HCT116 (cell line): ENCODE measurements at regions not wholly inside any gene's neighbourhood (a gene's known extent, or its start where the extent isn't known, plus 50 kb on each side); places are given as distances from the start of the nearest gene placed in this dataset.

Experiments
- ATAC-seq: fragments of 200-7000 bp; cut with Tn5 transposase; 2 replicates; pipeline ENCODE4 v1.9.1; 2020; ENCODE audit warnings: mild to moderate bottlenecking, moderate library complexity
- BruUV-seq: library from RNA; stranded (reverse); fragments of 400-500 nt; replicated peaks from 2 replicates; lab custom pipeline; 2021; lab: Mats Ljungman, UMichigan
- CTCF ChIA-PET: fragments of 300-600 bp; sonication (Branson Sonifier 250); formaldehyde crosslinking; loops from one replicate; lab custom pipeline; 2021; ENCODE audit warnings: antibody characterized with exemption; lab: Charles Lee
- POLR2A ChIA-PET: fragments of 300-600, 350-600 bp; sonication (Branson Sonifier 250); formaldehyde crosslinking; loops from one replicate; lab custom pipeline; 2021; ENCODE audit warnings: antibody characterized with exemption; lab: Charles Lee
- RAD21 ChIA-PET, 2 experiments: fragments of 300-600 bp; sonication (Branson Sonifier 250); formaldehyde crosslinking; loops; one replicate each; lab custom pipeline; 2023; ENCODE audit warnings: low total read pairs in 2 of 2; ENCODE audit not compliant: uncharacterized antibody in 2 of 2, unreplicated experiment in 2 of 2, low non-redundant PET in 1 of 2; lab: Charles Lee
- DNase-seq: peaks from one replicate; pipeline ENCODE4 v3.0.0-alpha.2; 2010; ENCODE audit warnings: low read depth, low spot score
- H2AFZ ChIP-seq: fragments of 200-600 bp; shearing (Covaris generic), sonication (generic); 2 replicates; pipeline ENCODE4 v1.6.1; 2017; ENCODE audit warnings: low read depth, mixed run types, mixed read lengths, antibody characterized with exemption, low read length; ENCODE audit not compliant: poor library complexity, severe bottlenecking
- H3K27ac ChIP-seq: 2 replicates; pipeline ENCODE4 v1.5.1; 2012; ENCODE audit warnings: low read depth, low read length
- H3K27me3 ChIP-seq: fragments of 200-600 bp; sonication (generic); 2 replicates; pipeline ENCODE4 v1.6.1; 2016; ENCODE audit warnings: mixed run types, low read length, mixed read lengths; ENCODE audit not compliant: insufficient read depth
- H3K36me3 ChIP-seq, 2 experiments: fragments of 200-500 bp in 1 of 2; fragments of 200-600 bp in 1 of 2; sonication (Bioruptor generic) in 1 of 2; sonication (generic) in 1 of 2; 2 replicates each; pipeline versions ENCODE4 v1.5.1 to v1.6.1; 2014 to 2016; ENCODE audit warnings: low read length in 2 of 2, inconsistent platforms in 1 of 2, mixed read lengths in 1 of 2, mixed run types in 1 of 2; ENCODE audit not compliant: insufficient read depth in 2 of 2, control insufficient read depth in 1 of 2
- H3K4me1 ChIP-seq, 2 experiments: fragments of 200-600 bp in 1 of 2; sonication (generic) in 1 of 2; 2 replicates each; pipeline versions ENCODE4 v1.5.1 to v1.6.1; 2012 to 2017; ENCODE audit warnings: low read length in 2 of 2, inconsistent platforms in 1 of 2, mild to moderate bottlenecking in 1 of 2, mixed read lengths in 1 of 2, mixed run types in 1 of 2, moderate library complexity in 1 of 2; ENCODE audit not compliant: insufficient read depth in 2 of 2, control insufficient read depth in 1 of 2
- H3K4me2 ChIP-seq: fragments of 200-600 bp; sonication (generic); 2 replicates; pipeline ENCODE4 v1.6.1; 2017; ENCODE audit warnings: mixed run types, low read length, mixed read lengths
- H3K4me3 ChIP-seq, 2 experiments: fragments of 200-600 bp in 1 of 2; sonication (generic) in 1 of 2; replicated peaks in 1 of 2; 2 replicates each; pipeline ENCODE4 v1.5.1; 2011 to 2016; ENCODE audit warnings: low read length in 2 of 2, control low read depth in 1 of 2, low read depth in 1 of 2, mild to moderate bottlenecking in 1 of 2, mixed read lengths in 1 of 2, mixed run types in 1 of 2
- H3K79me2 ChIP-seq: fragments of 200-600 bp; sonication (generic); 2 replicates; pipeline ENCODE4 v1.6.1; 2017; ENCODE audit warnings: mild to moderate bottlenecking, mixed run types, low read length, moderate library complexity, mixed read lengths; ENCODE audit not compliant: insufficient read depth
- H3K9ac ChIP-seq: fragments of 200-600 bp; sonication (generic); 2 replicates; pipeline ENCODE4 v1.6.1; 2016; ENCODE audit warnings: low read length, mixed read lengths
- H3K9me2 ChIP-seq: fragments of 200-600 bp; sonication (generic), shearing (Covaris generic); 2 replicates; pipeline ENCODE4 v1.6.1; 2017; ENCODE audit warnings: mixed run types, mild to moderate bottlenecking, moderate library complexity; ENCODE audit not compliant: insufficient read depth
- H3K9me3 ChIP-seq, 2 experiments: fragments of 200-500 bp in 1 of 2; fragments of 200-600 bp in 1 of 2; sonication (Bioruptor generic) in 1 of 2; sonication (generic) in 1 of 2; 2 replicates each; pipeline ENCODE4 v1.6.1; 2014 to 2017; ENCODE audit warnings: low read length in 2 of 2, mixed read lengths in 2 of 2, inconsistent platforms in 1 of 2, low read depth in 1 of 2, mild to moderate bottlenecking in 1 of 2, mixed run types in 1 of 2, moderate library complexity in 1 of 2; ENCODE audit not compliant: control insufficient read depth in 1 of 2, insufficient read depth in 1 of 2
- H4K20me1 ChIP-seq: fragments of 200-600 bp; sonication (generic), shearing (Covaris generic); 2 replicates; pipeline ENCODE4 v1.6.1; 2017; ENCODE audit warnings: mixed run types, mild to moderate bottlenecking, moderate library complexity; ENCODE audit not compliant: insufficient read depth
- CBX3 ChIP-seq: IDR thresholded peaks from 2 replicates; pipeline ENCODE4 v1.6.1; 2012; ENCODE audit warnings: low read depth
- CTCF ChIP-seq, 3 experiments: fragments of 200-600 bp in 1 of 3; sonication (generic) in 1 of 3; IDR thresholded peaks in 2 of 3; conservative IDR thresholded peaks in 1 of 3; 2 replicates each; pipeline ENCODE4 v1.5.1; 2012 to 2017; ENCODE audit warnings: low read depth in 2 of 3, low read length in 2 of 3, antibody characterized with exemption in 1 of 3, borderline replicate concordance in 1 of 3, control low read depth in 1 of 3, mild to moderate bottlenecking in 1 of 3, mixed read lengths in 1 of 3, mixed run types in 1 of 3, moderate library complexity in 1 of 3; ENCODE audit not compliant: insufficient read depth in 1 of 3
- EGR1 ChIP-seq: IDR thresholded peaks from 2 replicates; pipeline ENCODE4 v1.6.1; 2012; ENCODE audit warnings: low read depth
- ELF1 ChIP-seq: IDR thresholded peaks from 2 replicates; pipeline ENCODE4 v1.6.1; 2012; ENCODE audit warnings: low read depth, borderline replicate concordance
- EZH2phosphoT487 ChIP-seq: fragments of 200-600 bp; IDR thresholded peaks from 2 replicates; pipeline ENCODE4 v1.6.1; 2018; ENCODE audit warnings: antibody characterized with exemption, borderline replicate concordance
- FOSL1 ChIP-seq: IDR thresholded peaks from 2 replicates; pipeline ENCODE4 v1.6.1; 2012; ENCODE audit warnings: low read depth
- JUND ChIP-seq: IDR thresholded peaks from 2 replicates; pipeline ENCODE4 v1.6.1; 2012
- POLR2AphosphoS5 ChIP-seq: IDR thresholded peaks from 2 replicates; pipeline ENCODE4 v1.6.1; 2011; ENCODE audit warnings: mild to moderate bottlenecking, low read depth, low read length, moderate library complexity
- SIN3A ChIP-seq: IDR thresholded peaks from 2 replicates; pipeline ENCODE4 v1.6.1; 2012; ENCODE audit warnings: low read depth
- SRF ChIP-seq: IDR thresholded peaks from 2 replicates; pipeline ENCODE4 v1.6.1; 2012; ENCODE audit warnings: low read depth
- TCF7L2 ChIP-seq: IDR thresholded peaks from 2 replicates; pipeline ENCODE4 v1.7.0; 2011; ENCODE audit warnings: borderline replicate concordance, inconsistent platforms; ENCODE audit not compliant: insufficient read depth, insufficient read length; ENCODE audit errors: extremely low read depth
- YY1 ChIP-seq: IDR thresholded peaks from 2 replicates; pipeline ENCODE4 v1.6.1; 2011; ENCODE audit warnings: low read length, low read depth, moderate library complexity, mild to moderate bottlenecking; ENCODE audit not compliant: insufficient replicate concordance; ENCODE audit errors: extremely low read depth
- ZFX ChIP-seq: fragments of 450-650 bp; IDR thresholded peaks from 2 replicates; pipeline ENCODE4 v1.6.1; 2017
- intact Hi-C: fragments of 100-400 bp; cut with micrococcal nuclease; formaldehyde crosslinking; loops from 2 replicates; pipeline ENCODE4 v1.10.0; 2022

- ChIA-PET RAD21 (no interaction called here), POLR2A (no interaction called here), CTCF (no interaction called here)
- no peaks in the 10 kb centered on the region for H3K4me1 ChIP-seq
- H3K9me2 ChIP-seq, result no peaks in the 10 kb centered on the region
- TF ChIP-seq ZFX (no peak), EZH2phosphoT487 (no peak), EGR1 (no peak)
- no peak for DNase-seq
- H3K27me3 ChIP-seq, result no peaks in the 10 kb centered on the region
- BruUV-seq, result no TSS peak
- H4K20me1 ChIP-seq, result no peaks in the 10 kb centered on the region
- H2AFZ ChIP-seq, result no peak overlapping the region
- intact Hi-C loops, result no loop called here
- no peak overlapping the region for H3K27ac ChIP-seq
- ATAC-seq, result no peak
- peaks cover 8 to 35% of the 10 kb centered on the region in 2 experiments; a peak in 2 of 4 replicates for H3K9me3 ChIP-seq
- H3K9ac ChIP-seq, result no peak overlapping the region
- H3K36me3 ChIP-seq, result no peaks in the 10 kb centered on the region
- H3K79me2 ChIP-seq, result no peaks in the 10 kb centered on the region
- H3K4me2 ChIP-seq, result no peak overlapping the region
- H3K4me3 ChIP-seq, result no peak overlapping the region
Measured at GRCh38 chr21:27566521-27566920, 599.6 kb upstream of the ADAMTS5 start.

GRCh38 chr21:27565364-27565763 lies 598.5 kb upstream of the ADAMTS5 start:
- Histone ChIP-seq H3K4me2 (no peak overlapping the region), H3K4me3 (no peak overlapping the region), H3K9ac (no peak overlapping the region), H2AFZ (no peak overlapping the region), H3K36me3 (no peaks in the 10 kb centered on the region), H3K9me2 (no peaks in the 10 kb centered on the region), H3K4me1 (no peaks in the 10 kb centered on the region), H3K79me2 (no peaks in the 10 kb centered on the region), H3K27ac (no peak overlapping the region), H3K27me3 (no peaks in the 10 kb centered on the region), H4K20me1 (no peaks in the 10 kb centered on the region), H3K9me3 (peaks cover 5 to 29% of the 10 kb centered on the region in 2 experiments; a peak in 2 of 4 replicates)
- CTCF ChIA-PET, result no interaction called here
- intact Hi-C loops, result no loop called here
- TF ChIP-seq CTCF (IDR thresholded peaks at IDR 0.05 in 2 of 3, conservative IDR thresholded peaks at IDR 0.05 in 1 of 3; ENCODE audit: borderline replicate concordance in 1 of 3, insufficient read depth in 1 of 3, low read depth in 2 of 3, low read length in 2 of 3), result no peak
- no peak for TF ChIP-seq FOSL1
- no peak for TF ChIP-seq TCF7L2
- no peak for TF ChIP-seq ELF1
- no peak for TF ChIP-seq CBX3
- no peak for TF ChIP-seq SIN3A
- TF ChIP-seq JUND, result no peak
- TF ChIP-seq POLR2AphosphoS5, result no peak
- no peak for TF ChIP-seq YY1
- no peak for TF ChIP-seq SRF
- no peak for TF ChIP-seq EGR1
- no peak for TF ChIP-seq EZH2phosphoT487
- BruUV-seq, result no TSS peak
- ATAC-seq (no peak), DNase-seq (no peak)
- RAD21 ChIA-PET, result no interaction called here
- POLR2A ChIA-PET, result no interaction called here
